ENCODE measurements at regions not wholly inside any gene's neighbourhood (a gene's known extent, or its start where the extent isn't known, plus 50 kb on each side); places are given as distances from the start of the nearest gene placed in this dataset.
"Not testable (repeated sequence)": the region's sequence is repeated elsewhere in the genome, so short reads cannot be mapped to it uniquely, and the experiment has no call there.

GRCh38 chr11:15300341-15300740 is 185.6 kb downstream of the INSC start:
- no peak for DNase-seq (ENCODE audit: low spot score)

- DNase-seq (ENCODE audit: low spot score): no peak
Observed at GRCh38 chr11:15307619-15308024, 192.9 kb downstream of the INSC start.

- no peak for DNase-seq (ENCODE audit: low spot score)
Observed at GRCh38 chr11:15308840-15309239, 194.1 kb downstream of the INSC start.

- DNase-seq (ENCODE audit: low spot score): no peak
Observed at GRCh38 chr11:15309296-15309695, 194.6 kb downstream of the INSC start.

- DNase-seq (ENCODE audit: low spot score): no peak
Observed at GRCh38 chr11:15313862-15314261, 199.1 kb downstream of the INSC start.

GRCh38 chr11:15318814-15319213 is 204.1 kb downstream of the INSC start:
- DNase-seq (ENCODE audit: low spot score): no peak

GRCh38 chr11:15326520-15326919 is 211.8 kb downstream of the INSC start:
- DNase-seq (ENCODE audit: low spot score): no peak

- peak; percentile 12 for DNase-seq (ENCODE audit: low spot score)
Observed at GRCh38 chr11:15327786-15328231, 213.1 kb downstream of the INSC start.

GRCh38 chr11:15333407-15333806 is 218.7 kb downstream of the INSC start:
- DNase-seq (ENCODE audit: low spot score): no peak

- DNase-seq (ENCODE audit: low spot score): no peak
Observed at GRCh38 chr11:15334766-15335165, 220.0 kb downstream of the INSC start.

GRCh38 chr11:15336021-15336420 is 221.3 kb downstream of the INSC start:
- no peak for DNase-seq (ENCODE audit: low spot score)

GRCh38 chr11:15339302-15339701 is 224.6 kb downstream of the INSC start:
- DNase-seq (ENCODE audit: low spot score): no peak

- no peak for DNase-seq (ENCODE audit: low spot score)
Observed at GRCh38 chr11:15341587-15341986, 226.9 kb downstream of the INSC start.

- DNase-seq (ENCODE audit: low spot score): no peak
Observed at GRCh38 chr11:15342163-15342562, 227.4 kb downstream of the INSC start.

- no peak for DNase-seq (ENCODE audit: low spot score)
Observed at GRCh38 chr11:15346907-15347306, 232.2 kb downstream of the INSC start.

GRCh38 chr11:15347969-15348734 is 233.4 kb downstream of the INSC start:
- DNase-seq (ENCODE audit: low spot score): no peak

GRCh38 chr11:15349413-15349812 is 234.7 kb downstream of the INSC start:
- DNase-seq (ENCODE audit: low spot score): no peak

GRCh38 chr11:15361316-15361715 is 246.6 kb downstream of the INSC start:
- no peak for DNase-seq (ENCODE audit: low spot score)

GRCh38 chr11:15365286-15365685 is 250.6 kb downstream of the INSC start:
- not testable (repeated sequence) for DNase-seq (ENCODE audit: low spot score)

GRCh38 chr11:15367695-15368094 is 253.0 kb downstream of the INSC start:
- DNase-seq (ENCODE audit: low spot score): no peak

- no peak for DNase-seq (ENCODE audit: low spot score)
Observed at GRCh38 chr11:15370495-15371147, 255.9 kb downstream of the INSC start.

- no peak for DNase-seq (ENCODE audit: low spot score)
Observed at GRCh38 chr11:15371533-15371932, 256.8 kb downstream of the INSC start.

GRCh38 chr11:15374418-15374817 is 259.7 kb downstream of the INSC start:
- DNase-seq (ENCODE audit: low spot score): no peak

GRCh38 chr11:15378941-15379340 is 264.2 kb downstream of the INSC start:
- DNase-seq (ENCODE audit: low spot score): no peak
